ENCODE measurements at regions not wholly inside any gene's neighbourhood (a gene's known extent, or its start where the extent isn't known, plus 50 kb on each side); places are given as distances from the start of the nearest gene placed in this dataset.

DNA sequence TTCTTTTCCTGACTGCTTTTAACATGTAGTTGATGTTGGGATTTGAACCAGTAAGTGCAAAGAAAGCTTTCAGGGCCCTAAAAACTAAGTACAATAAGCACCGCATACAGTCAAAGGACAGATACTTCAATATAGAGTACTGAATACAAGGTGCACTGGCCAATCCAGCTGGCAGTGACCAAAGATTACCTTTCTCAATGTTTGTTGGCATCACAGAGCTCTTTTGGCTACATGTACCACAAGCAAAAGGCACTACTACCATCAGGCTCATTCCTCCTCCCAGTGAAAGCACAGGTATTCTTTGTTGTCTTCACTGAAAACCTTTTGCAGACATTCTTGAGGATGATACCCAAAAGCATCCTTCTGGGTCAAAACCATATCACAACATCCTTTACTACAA, 65.2 kb upstream of the ZCCHC13 start:
- TF ChIP-seq, protein P1, sequence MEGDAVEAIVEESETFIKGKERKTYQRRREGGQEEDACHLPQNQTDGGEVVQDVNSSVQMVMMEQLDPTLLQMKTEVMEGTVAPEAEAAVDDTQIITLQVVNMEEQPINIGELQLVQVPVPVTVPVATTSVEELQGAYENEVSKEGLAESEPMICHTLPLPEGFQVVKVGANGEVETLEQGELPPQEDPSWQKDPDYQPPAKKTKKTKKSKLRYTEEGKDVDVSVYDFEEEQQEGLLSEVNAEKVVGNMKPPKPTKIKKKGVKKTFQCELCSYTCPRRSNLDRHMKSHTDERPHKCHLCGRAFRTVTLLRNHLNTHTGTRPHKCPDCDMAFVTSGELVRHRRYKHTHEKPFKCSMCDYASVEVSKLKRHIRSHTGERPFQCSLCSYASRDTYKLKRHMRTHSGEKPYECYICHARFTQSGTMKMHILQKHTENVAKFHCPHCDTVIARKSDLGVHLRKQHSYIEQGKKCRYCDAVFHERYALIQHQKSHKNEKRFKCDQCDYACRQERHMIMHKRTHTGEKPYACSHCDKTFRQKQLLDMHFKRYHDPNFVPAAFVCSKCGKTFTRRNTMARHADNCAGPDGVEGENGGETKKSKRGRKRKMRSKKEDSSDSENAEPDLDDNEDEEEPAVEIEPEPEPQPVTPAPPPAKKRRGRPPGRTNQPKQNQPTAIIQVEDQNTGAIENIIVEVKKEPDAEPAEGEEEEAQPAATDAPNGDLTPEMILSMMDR (conservative IDR thresholded peaks at IDR 0.05) = no peak
- H2BK120ac ChIP-seq (ENCODE audit: low read depth, low read length, poor library complexity, severe bottlenecking) = no peak overlapping the region
- no peak overlapping the region for H2BK12ac ChIP-seq (ENCODE audit: insufficient read length, low read depth, low read length)
- H2AFZ ChIP-seq (ENCODE audit: low read length) = no peak overlapping the region
- peaks cover 23 to 29% (median 25%) of the 10 kb centered on the region in 3 experiments; a peak in 6 of 7 replicates for H3K36me3 Mint-ChIP-seq (ENCODE audit: insufficient read depth in 1 of 3, low read depth in 3 of 3)
- H3K79me1 ChIP-seq (ENCODE audit: insufficient read depth, low read depth, low read length, poor library complexity, severe bottlenecking) = no peaks in the 10 kb centered on the region
- H3K27ac Mint-ChIP-seq = no peak overlapping the region
- WGBS (ENCODE audit: extremely low coverage, insufficient read length, low lambda C conversion rate) = no CpG with 5 or more reads among the region's 1 CpG
- no peak for DNase-seq
- H3K27me3 Mint-ChIP-seq (ENCODE audit: low read depth) = no peaks in the 10 kb centered on the region; the same call in 1 of the 2 replicates
- no peaks in the 10 kb centered on the region for H3K9me3 ChIP-seq (ENCODE audit: control insufficient read depth, low read depth, low read length)
- H3K79me2 ChIP-seq (ENCODE audit: insufficient read depth, low read length) = no peaks in the 10 kb centered on the region
- H3K14ac ChIP-seq (ENCODE audit: insufficient read depth, low read length) = no peak overlapping the region
- no peaks in the 10 kb centered on the region for H3K27me3 ChIP-seq (ENCODE audit: insufficient read depth, low read length)
- no peak overlapping the region for H4K91ac ChIP-seq (ENCODE audit: insufficient read length, low read depth, low read length)
- H3K4me2 ChIP-seq (ENCODE audit: insufficient read depth, insufficient read length, low read length) = no peak overlapping the region
- no peak overlapping the region for H3T11ph ChIP-seq (ENCODE audit: low read length)
- no peak overlapping the region for H3K18ac ChIP-seq (ENCODE audit: insufficient read length, low read depth, low read length)
- no peak overlapping the region for H3K23ac ChIP-seq (ENCODE audit: insufficient read length, low read depth, low read length)
- no peak overlapping the region for H3K4ac ChIP-seq (ENCODE audit: low read depth, low read length)
- H2BK15ac ChIP-seq (ENCODE audit: low read depth, low read length) = no peak overlapping the region
- no peaks in the 10 kb centered on the region for H3K23me2 ChIP-seq (ENCODE audit: insufficient read length, low read depth, low read length, poor library complexity, severe bottlenecking)
- no peak overlapping the region for H3K9ac ChIP-seq (ENCODE audit: extremely low read depth, insufficient read length, low read length)
- H4K20me1 ChIP-seq (ENCODE audit: control insufficient read depth, insufficient read depth, insufficient read length) = no peaks in the 10 kb centered on the region
- H2BK5ac ChIP-seq (ENCODE audit: insufficient read length, low read length) = no peak overlapping the region
- no peak overlapping the region for H2BK20ac ChIP-seq (ENCODE audit: low read depth, low read length, poor library complexity, severe bottlenecking)
- H3K27ac ChIP-seq (ENCODE audit: insufficient read length, low read depth, low read length) = no peak overlapping the region
- H3K4me1 ChIP-seq (ENCODE audit: insufficient read depth, low read length) = no peaks in the 10 kb centered on the region; the same call in 1 of the 2 replicates
- no peak overlapping the region for H2AK5ac ChIP-seq (ENCODE audit: insufficient read length, low read length)
- H3K4me1 Mint-ChIP-seq = peaks cover 6 to 11% of the 10 kb centered on the region in 2 experiments; a peak in 3 of 4 replicates
- no peak overlapping the region for H4K8ac ChIP-seq (replicated peaks; ENCODE audit: insufficient read length, low read depth, low read length)
- H3K4me3 Mint-ChIP-seq = no peak overlapping the region
- no peak overlapping the region for H4K5ac ChIP-seq (ENCODE audit: insufficient read length, low read depth, low read length)
- H3K56ac ChIP-seq (ENCODE audit: insufficient read length, low read depth, low read length) = no peak overlapping the region
- no peaks in the 10 kb centered on the region for H3K9me3 Mint-ChIP-seq

All from H9 (cell line).